ENCODE measurements at regions not wholly inside any gene's neighbourhood (a gene's known extent, or its start where the extent isn't known, plus 50 kb on each side); places are given as distances from the start of the nearest gene placed in this dataset.
"Not testable (repeated sequence)": the region's sequence is repeated elsewhere in the genome, so short reads cannot be mapped to it uniquely, and the experiment has no call there.

- POLR2A ChIA-PET: no interaction called here
- DNase-seq (ENCODE audit: unreplicated experiment): no peak
- Mint-ChIP-seq H3K4me1 (ENCODE audit: insufficient read depth, unreplicated experiment) (no peaks in the 10 kb centered on the region), H3K27ac (ENCODE audit: low read depth, unreplicated experiment) (no peak overlapping the region), H3K27me3 (ENCODE audit: insufficient read depth, unreplicated experiment) (no peaks in the 10 kb centered on the region), H3K4me3 (ENCODE audit: unreplicated experiment) (no peak overlapping the region), H3K9me3 (ENCODE audit: unreplicated experiment) (peaks cover 22% of the 10 kb centered on the region), H3K36me3 (ENCODE audit: insufficient read depth, unreplicated experiment) (peaks cover 5% of the 10 kb centered on the region)
- TF ChIP-seq CTCF (IDR thresholded peaks at IDR 0.05; ENCODE audit: unreplicated experiment): no peak
- CTCF ChIA-PET: no interaction called here
- intact Hi-C loops (cut with micrococcal nuclease): no loop called here
- no TSS peak for BruUV-seq (replicated peaks)
Observed at GRCh38 chrX:905848-906566, 275.4 kb downstream of the SHOX start.

- intact Hi-C loops (cut with micrococcal nuclease): no loop called here
- Mint-ChIP-seq H3K36me3 (ENCODE audit: insufficient read depth, unreplicated experiment) (peaks cover 10% of the 10 kb centered on the region), H3K27ac (ENCODE audit: low read depth, unreplicated experiment) (no peak overlapping the region), H3K4me1 (ENCODE audit: insufficient read depth, unreplicated experiment) (no peaks in the 10 kb centered on the region), H3K9me3 (ENCODE audit: unreplicated experiment) (peaks cover 23% of the 10 kb centered on the region), H3K27me3 (ENCODE audit: insufficient read depth, unreplicated experiment) (no peaks in the 10 kb centered on the region), H3K4me3 (ENCODE audit: unreplicated experiment) (no peak overlapping the region)
- BruUV-seq (replicated peaks): no TSS peak
- no peak for TF ChIP-seq CTCF (IDR thresholded peaks at IDR 0.05; ENCODE audit: unreplicated experiment)
- ChIA-PET CTCF (no interaction called here), POLR2A (no interaction called here)
- DNase-seq (ENCODE audit: unreplicated experiment): no peak
Observed at GRCh38 chrX:903116-903515, 272.5 kb downstream of the SHOX start.

- H3K9me3 Mint-ChIP-seq (ENCODE audit: unreplicated experiment): peaks cover 47% of the 10 kb centered on the region
- POLR2A ChIA-PET: no interaction called here
- no TSS peak for BruUV-seq (replicated peaks)
- no peaks in the 10 kb centered on the region for H3K27me3 Mint-ChIP-seq (ENCODE audit: insufficient read depth, unreplicated experiment)
- no peak for DNase-seq (ENCODE audit: unreplicated experiment)
- H3K36me3 Mint-ChIP-seq (ENCODE audit: insufficient read depth, unreplicated experiment): peaks cover 5% of the 10 kb centered on the region
- intact Hi-C loops (cut with micrococcal nuclease): no loop called here
- CTCF ChIA-PET: no interaction called here
- TF ChIP-seq CTCF (IDR thresholded peaks at IDR 0.05; ENCODE audit: unreplicated experiment): no peak
- H3K4me3 Mint-ChIP-seq (ENCODE audit: unreplicated experiment): no peak overlapping the region
- H3K4me1 Mint-ChIP-seq (ENCODE audit: insufficient read depth, unreplicated experiment): no peaks in the 10 kb centered on the region
- H3K27ac Mint-ChIP-seq (ENCODE audit: low read depth, unreplicated experiment): no peak overlapping the region
Observed at GRCh38 chrX:896256-896655, 265.7 kb downstream of the SHOX start.

GRCh38 chrX:889966-890651, 259.5 kb downstream of the SHOX start:
- BruUV-seq (replicated peaks): no TSS peak
- no peak overlapping the region for H3K4me3 Mint-ChIP-seq (ENCODE audit: unreplicated experiment)
- H3K36me3 Mint-ChIP-seq (ENCODE audit: insufficient read depth, unreplicated experiment): no peaks in the 10 kb centered on the region
- H3K4me1 Mint-ChIP-seq (ENCODE audit: insufficient read depth, unreplicated experiment): no peaks in the 10 kb centered on the region
- POLR2A ChIA-PET: no interaction called here
- intact Hi-C loops (cut with micrococcal nuclease): no loop called here
- H3K9me3 Mint-ChIP-seq (ENCODE audit: unreplicated experiment): peaks cover 21% of the 10 kb centered on the region
- no peaks in the 10 kb centered on the region for H3K27me3 Mint-ChIP-seq (ENCODE audit: insufficient read depth, unreplicated experiment)
- CTCF ChIA-PET: no interaction called here
- no peak overlapping the region for H3K27ac Mint-ChIP-seq (ENCODE audit: low read depth, unreplicated experiment)
- DNase-seq (ENCODE audit: unreplicated experiment): no peak
- TF ChIP-seq CTCF (IDR thresholded peaks at IDR 0.05; ENCODE audit: unreplicated experiment): no peak

GRCh38 chrX:887724-888123, 257.1 kb downstream of the SHOX start:
- intact Hi-C loops (cut with micrococcal nuclease); CTCF ChIA-PET; H3K36me3 Mint-ChIP-seq (ENCODE audit: insufficient read depth, unreplicated experiment); BruUV-seq (replicated peaks); H3K27ac Mint-ChIP-seq (ENCODE audit: low read depth, unreplicated experiment); H3K4me1 Mint-ChIP-seq (ENCODE audit: insufficient read depth, unreplicated experiment); DNase-seq (ENCODE audit: unreplicated experiment); H3K27me3 Mint-ChIP-seq (ENCODE audit: insufficient read depth, unreplicated experiment); POLR2A ChIA-PET; H3K4me3 Mint-ChIP-seq (ENCODE audit: unreplicated experiment): not testable (repeated sequence)
- H3K9me3 Mint-ChIP-seq (ENCODE audit: unreplicated experiment): peaks cover 20% of the 10 kb centered on the region
